Right lobe of liver (tissue), 6 donors: ENCODE measurements at regions not wholly inside any gene's neighbourhood (a gene's known extent, or its start where the extent isn't known, plus 50 kb on each side); places are given as distances from the start of the nearest gene placed in this dataset.
A peak's percentile ranks its signal among the peaks of the same experiment; 100 is the strongest.

Experiments used
- ATAC-seq, 4 donors: fragments of 200-7000 bp; cut with Tn5 transposase; one replicate each; pipeline ENCODE4 v1.9.1; 2020; ENCODE audit warnings: mild to moderate bottlenecking in 4 of 4, moderate library complexity in 4 of 4
- DNase-seq, 3 donors: peaks; one replicate each; pipeline ENCODE4 v3.0.0-alpha.2; 2020
- H3K27ac ChIP-seq, 3 donors: fragments of 200-600 bp; one replicate each; pipeline ENCODE4 v1.8.0; 2022
- H3K27me3 ChIP-seq, 2 donors: fragments of 200-600 bp; one replicate each; pipeline ENCODE4 v1.8.0; 2022
- H3K36me3 ChIP-seq, 4 donors: fragments of 200-600 bp; sonication (generic) in 1 of 4; one replicate each; pipeline versions ENCODE4 v1.5.1 to v1.8.0; 2017 to 2022; ENCODE audit warnings: control low read depth in 1 of 4
- H3K4me1 ChIP-seq, 4 donors: fragments of 200-600 bp; sonication (generic) in 1 of 4; one replicate each; pipeline versions ENCODE4 v1.5.1 to v1.8.0; 2017 to 2022; ENCODE audit warnings: control low read depth in 1 of 4
- H3K4me3 ChIP-seq, 3 donors: fragments of 200-600 bp; one replicate each; pipeline ENCODE4 v1.8.0; 2022
- H3K9me3 ChIP-seq, 4 donors: fragments of 200-600 bp; sonication (generic) in 1 of 4; one replicate each; pipeline versions ENCODE4 v1.5.1 to v1.8.0; 2017 to 2022; ENCODE audit warnings: control low read depth in 1 of 4
- POLR2A ChIP-seq: fragments of 450-650 bp; IDR thresholded peaks from one replicate; pipeline ENCODE4 v1.6.1; 2017; ENCODE audit warnings: antibody characterized with exemption, mild to moderate bottlenecking
- WGBS: methylation state at CpG from one replicate; pipeline ENCODE4 v1.1.6; 2018; ENCODE audit warnings: low coverage, low lambda C conversion rate; ENCODE audit not compliant: insufficient coverage; ENCODE audit errors: missing lambda C conversion rate; 5-methylcytosine and 5-hydroxymethylcytosine counted together
- intact Hi-C, 2 donors: fragments of 100-400 bp; cut with DNase I; formaldehyde crosslinking; loops; one replicate each; pipeline versions ENCODE4 v1.11.2 to v1.14.1; 2022
- TF ChIP-seq, protein P1 (sequence below), 4 donors: fragments of 200-600 bp in 3 of 4; fragments of 450-650 bp in 1 of 4; IDR thresholded peaks; one replicate each; pipeline versions ENCODE4 v1.5.1 to v1.8.0; 2016 to 2022; ENCODE audit warnings: antibody characterized with exemption in 4 of 4, mild to moderate bottlenecking in 2 of 4
- donor health status: DM: no; HTN: yes; CAD: no.
- donor health status: DM: no; HTN: no; CAD: no.
- donor health status: DM: no; HTN: no; CAD: no.
- donor health status: DM: no; HTN: yes; CAD: no.
- donor health status: DM: no; HTN: yes; CAD: no.

GRCh38 chrY:8764184-8764583 is 573.1 kb upstream of the TSPY4 start:
- WGBS: no CpG with 5 or more reads among the region's 7 CpGs
- Histone ChIP-seq H3K27me3 (no peaks in the 10 kb centered on the region), H3K36me3 (no peaks in the 10 kb centered on the region), H3K4me3 (no peak overlapping the region), H3K4me1 (no peaks in the 10 kb centered on the region), H3K27ac (no peak overlapping the region), H3K9me3 (no peaks in the 10 kb centered on the region)
- no peak for DNase-seq
- intact Hi-C loops: no loop called here
- ATAC-seq: no peak
- TF ChIP-seq POLR2A: no peak
- TF ChIP-seq, protein P1, sequence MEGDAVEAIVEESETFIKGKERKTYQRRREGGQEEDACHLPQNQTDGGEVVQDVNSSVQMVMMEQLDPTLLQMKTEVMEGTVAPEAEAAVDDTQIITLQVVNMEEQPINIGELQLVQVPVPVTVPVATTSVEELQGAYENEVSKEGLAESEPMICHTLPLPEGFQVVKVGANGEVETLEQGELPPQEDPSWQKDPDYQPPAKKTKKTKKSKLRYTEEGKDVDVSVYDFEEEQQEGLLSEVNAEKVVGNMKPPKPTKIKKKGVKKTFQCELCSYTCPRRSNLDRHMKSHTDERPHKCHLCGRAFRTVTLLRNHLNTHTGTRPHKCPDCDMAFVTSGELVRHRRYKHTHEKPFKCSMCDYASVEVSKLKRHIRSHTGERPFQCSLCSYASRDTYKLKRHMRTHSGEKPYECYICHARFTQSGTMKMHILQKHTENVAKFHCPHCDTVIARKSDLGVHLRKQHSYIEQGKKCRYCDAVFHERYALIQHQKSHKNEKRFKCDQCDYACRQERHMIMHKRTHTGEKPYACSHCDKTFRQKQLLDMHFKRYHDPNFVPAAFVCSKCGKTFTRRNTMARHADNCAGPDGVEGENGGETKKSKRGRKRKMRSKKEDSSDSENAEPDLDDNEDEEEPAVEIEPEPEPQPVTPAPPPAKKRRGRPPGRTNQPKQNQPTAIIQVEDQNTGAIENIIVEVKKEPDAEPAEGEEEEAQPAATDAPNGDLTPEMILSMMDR (IDR thresholded peaks at IDR 0.05): no peak

DNA sequence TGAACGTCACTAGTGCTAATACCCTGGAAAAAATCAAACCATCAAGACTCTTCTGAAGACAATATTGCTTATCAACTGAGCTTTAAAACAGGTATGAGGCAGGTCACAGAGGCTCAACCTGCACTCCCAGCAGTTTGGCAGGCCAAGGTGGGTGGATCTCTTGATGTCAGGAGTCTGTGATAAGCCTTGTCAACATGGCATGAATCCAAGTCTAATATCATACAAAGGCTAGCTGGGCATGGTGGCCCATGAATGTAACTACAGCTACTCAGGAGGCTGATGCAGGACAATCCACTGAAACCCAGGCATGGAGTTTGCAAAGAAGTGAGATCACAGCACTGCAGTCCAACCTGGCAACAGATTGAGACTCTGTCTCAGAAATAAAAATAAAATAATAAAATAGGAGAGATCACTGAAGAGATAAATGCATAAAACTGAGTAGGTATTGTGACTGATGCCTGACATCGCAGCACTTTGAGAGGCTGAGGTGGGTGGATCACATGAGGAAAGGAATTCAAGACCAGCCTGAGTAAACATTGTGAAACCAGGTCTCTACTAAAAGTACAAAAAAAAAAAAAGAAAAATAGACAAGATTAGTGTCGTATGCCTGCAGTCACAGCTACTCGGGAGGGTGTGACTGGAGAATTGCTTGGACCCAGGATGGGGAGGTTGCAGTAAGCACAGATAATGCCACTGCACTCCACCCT is 555.9 kb upstream of the TSPY4 start:
- no CpG with 5 or more reads among the region's 4 CpGs for WGBS
- H3K9me3 ChIP-seq: no peaks in the 10 kb centered on the region
- no peak overlapping the region for H3K4me3 ChIP-seq
- H3K36me3 ChIP-seq: no peaks in the 10 kb centered on the region
- ATAC-seq (peak in 1 of 4 donors; percentile 96), DNase-seq (peak in 1 of 3 donors; percentile 74)
- no peak overlapping the region for H3K27ac ChIP-seq
- intact Hi-C loops: no loop called here
- no peak for TF ChIP-seq POLR2A
- TF ChIP-seq, protein P1 (IDR thresholded peaks at IDR 0.05): no peak
- no peaks in the 10 kb centered on the region for H3K4me1 ChIP-seq
- H3K27me3 ChIP-seq: no peaks in the 10 kb centered on the region

- TF ChIP-seq, protein P1 (IDR thresholded peaks at IDR 0.05): no peak
- TF ChIP-seq POLR2A: no peak
- intact Hi-C loops: no loop called here
- H3K4me1 ChIP-seq: no peaks in the 10 kb centered on the region
- H3K4me3 ChIP-seq: no peak overlapping the region
- H3K27ac ChIP-seq: no peak overlapping the region
- no CpG with 5 or more reads among the region's 2 CpGs for WGBS
- H3K27me3 ChIP-seq: no peaks in the 10 kb centered on the region
- no peaks in the 10 kb centered on the region for H3K36me3 ChIP-seq
- no peak for ATAC-seq
- DNase-seq: no peak
- H3K9me3 ChIP-seq: no peaks in the 10 kb centered on the region
Measured at GRCh38 chrY:8794561-8794960, 542.7 kb upstream of the TSPY4 start.

DNA sequence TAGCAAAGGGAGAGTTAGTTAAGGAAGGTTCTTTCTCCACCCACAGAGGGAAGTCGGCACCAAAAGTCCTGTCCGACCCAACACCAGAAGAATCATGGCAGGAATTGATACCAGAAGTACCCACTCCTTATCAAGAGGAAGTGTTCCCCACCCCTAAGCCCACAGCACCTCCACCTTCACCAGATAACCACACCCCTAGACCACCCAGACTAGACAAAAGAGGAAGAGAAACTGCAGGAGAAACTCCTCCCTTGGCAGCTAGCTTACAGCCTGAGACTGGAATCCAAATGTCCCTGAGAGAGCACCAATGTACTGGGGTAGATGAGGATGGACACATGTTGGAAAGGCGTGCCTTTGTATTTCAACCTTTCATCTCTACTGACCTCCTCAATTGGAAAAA is 532.9 kb upstream of the TSPY4 start:
- Histone ChIP-seq H3K4me1 (no peaks in the 10 kb centered on the region), H3K4me3 (no peak overlapping the region), H3K36me3 (no peaks in the 10 kb centered on the region), H3K27ac (no peak overlapping the region), H3K27me3 (no peaks in the 10 kb centered on the region), H3K9me3 (no peaks in the 10 kb centered on the region)
- ATAC-seq (no peak), DNase-seq (no peak)
- intact Hi-C loops: no loop called here
- TF ChIP-seq, protein P1 (IDR thresholded peaks at IDR 0.05): no peak
- TF ChIP-seq POLR2A: no peak
- no CpG with 5 or more reads among the region's 3 CpGs for WGBS
